Activated naive CD4-positive, alpha-beta T cell (primary cell): ENCODE measurements at regions not wholly inside any gene's neighbourhood (a gene's known extent, or its start where the extent isn't known, plus 50 kb on each side); places are given as distances from the start of the nearest gene placed in this dataset.
"Not testable (repeated sequence)": the region's sequence is repeated elsewhere in the genome, so short reads cannot be mapped to it uniquely, and the experiment has no call there.

Source experiments
- DNase-seq, 4 experiments: peaks; one replicate each; lab custom pipeline; 2025; lab: John Stamatoyannopoulos, UW

DNA sequence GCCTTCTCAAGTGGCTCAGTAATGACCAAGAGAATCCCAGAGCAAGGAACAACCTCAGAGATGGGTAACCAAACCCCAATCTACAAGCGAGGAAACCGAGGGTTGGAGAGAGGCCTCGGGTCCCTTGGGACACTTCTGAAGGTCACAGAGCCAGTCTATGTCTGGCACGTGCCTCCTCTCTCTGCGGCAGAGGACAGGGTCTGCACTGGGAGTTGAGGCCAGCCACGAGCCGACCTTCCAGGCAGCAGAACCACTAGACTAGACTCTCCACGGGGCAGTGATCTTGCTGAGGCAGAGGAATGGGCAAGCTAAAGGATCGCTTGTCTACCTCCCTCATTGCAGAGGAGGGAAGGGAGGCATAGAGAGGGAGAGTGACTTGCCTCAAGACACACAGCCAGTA lies 100.6 kb upstream of the SMAD3 start:
- no peak for DNase-seq

DNA sequence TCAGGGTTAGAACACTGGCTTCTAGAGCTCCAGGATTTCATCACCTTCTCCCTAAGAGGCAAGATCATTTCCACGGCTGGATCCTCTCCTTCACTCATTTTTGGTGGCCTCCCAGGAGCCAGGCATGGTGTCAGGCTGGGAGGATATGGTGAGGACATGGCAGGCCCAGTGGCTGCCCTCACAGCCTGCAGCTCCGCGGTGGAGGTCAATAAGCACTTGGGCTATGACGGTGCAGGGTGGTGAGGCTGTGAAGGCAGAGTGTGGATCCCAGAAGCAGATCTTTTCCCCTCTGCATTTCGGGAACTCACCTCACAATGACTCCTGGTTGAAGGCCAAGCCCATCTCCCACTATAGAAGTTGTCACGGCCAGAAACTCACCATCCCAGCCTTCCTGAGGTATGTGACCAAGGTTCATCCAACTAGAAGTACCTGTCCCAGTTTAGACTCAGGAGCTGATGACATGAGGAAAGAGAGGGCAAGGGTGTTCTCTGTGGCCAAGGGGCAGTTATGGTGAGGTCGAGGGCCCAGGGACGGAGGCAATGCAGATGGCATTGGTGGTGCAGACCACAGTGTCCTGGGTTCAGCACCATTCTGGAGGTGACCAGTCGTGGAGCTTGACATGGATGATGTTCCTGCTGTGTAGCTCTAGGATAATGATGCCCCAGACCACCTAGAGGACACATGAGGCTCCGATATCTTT lies 100.1 kb upstream of the SMAD3 start:
- no peak for DNase-seq

DNA sequence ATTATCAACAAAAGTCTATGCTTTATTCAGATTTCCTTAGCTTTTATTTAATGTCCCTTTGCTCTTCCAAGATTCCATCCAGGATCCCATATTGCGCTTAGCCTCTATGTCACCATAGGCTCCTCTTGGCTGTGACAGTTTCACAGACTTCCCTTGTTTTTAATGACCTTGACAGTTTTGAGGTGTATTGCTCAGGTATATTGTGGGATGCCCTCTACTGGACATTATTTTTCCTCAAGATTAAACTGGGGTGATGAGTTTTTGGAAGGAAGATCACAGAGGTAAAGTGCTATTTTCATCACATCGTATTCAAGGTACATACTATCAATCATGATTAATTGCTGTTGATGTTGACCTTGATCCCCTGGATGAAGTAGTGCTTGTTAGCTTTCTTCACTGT lies 99.1 kb upstream of the SMAD3 start:
- DNase-seq: no peak

DNA sequence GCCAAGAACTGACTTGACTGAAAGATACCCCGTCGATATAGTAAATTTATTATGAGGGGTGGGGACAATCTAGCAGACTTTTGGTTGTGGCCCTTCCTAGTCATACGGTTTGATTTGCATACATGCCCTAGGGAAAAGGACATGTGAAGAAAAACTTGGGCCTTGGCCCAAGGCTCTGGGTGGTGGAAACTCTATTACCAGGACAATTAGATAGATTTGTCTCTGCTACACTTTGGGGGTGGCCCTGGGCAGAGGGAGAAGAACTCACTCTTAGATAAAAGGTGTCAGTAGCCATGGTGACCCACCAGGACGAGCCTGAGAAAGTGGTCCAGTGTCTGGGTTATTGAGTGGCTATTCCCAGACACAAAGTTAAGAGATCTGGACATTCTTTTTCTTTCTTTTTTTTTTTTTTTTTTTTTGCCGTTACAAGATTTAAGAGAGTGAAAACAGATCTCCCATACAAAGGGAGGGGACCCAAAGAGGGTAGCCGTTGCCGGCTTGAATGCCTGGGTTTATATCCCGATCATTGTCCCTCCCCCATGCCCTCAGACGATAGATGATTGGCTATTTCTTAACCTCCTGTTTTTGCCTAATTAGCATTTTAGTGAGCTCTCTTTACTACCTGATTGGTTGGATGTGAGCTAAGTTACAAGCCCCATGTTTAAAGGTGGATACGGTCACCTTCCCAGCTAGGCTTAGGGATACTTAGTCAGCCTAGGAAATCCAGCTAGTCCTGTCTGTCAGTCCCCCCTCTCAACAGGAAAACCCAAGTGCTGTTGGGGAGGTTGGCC lies 96.4 kb upstream of the SMAD3 start:
- DNase-seq: no peak

DNA sequence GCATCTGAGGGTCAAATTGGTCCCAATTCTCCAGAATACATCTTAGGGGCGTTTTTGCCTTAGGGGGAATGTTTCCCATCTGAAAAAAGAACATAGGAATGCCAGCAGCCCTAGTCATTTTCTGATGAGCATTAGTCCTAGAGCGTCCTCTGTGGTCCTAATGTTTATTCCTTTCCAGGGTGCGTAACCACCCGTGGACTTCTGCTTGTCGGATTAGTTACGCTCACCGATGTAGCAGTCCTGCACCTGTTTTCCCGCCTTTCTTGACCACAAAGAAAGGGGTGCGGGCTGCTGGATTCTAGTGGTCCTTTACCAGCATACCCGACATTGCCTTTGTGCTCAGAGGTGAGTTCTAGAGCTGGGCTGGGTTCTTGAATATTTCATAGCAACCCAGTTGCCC lies 91.3 kb upstream of the SMAD3 start:
- not testable (repeated sequence) for DNase-seq

DNA sequence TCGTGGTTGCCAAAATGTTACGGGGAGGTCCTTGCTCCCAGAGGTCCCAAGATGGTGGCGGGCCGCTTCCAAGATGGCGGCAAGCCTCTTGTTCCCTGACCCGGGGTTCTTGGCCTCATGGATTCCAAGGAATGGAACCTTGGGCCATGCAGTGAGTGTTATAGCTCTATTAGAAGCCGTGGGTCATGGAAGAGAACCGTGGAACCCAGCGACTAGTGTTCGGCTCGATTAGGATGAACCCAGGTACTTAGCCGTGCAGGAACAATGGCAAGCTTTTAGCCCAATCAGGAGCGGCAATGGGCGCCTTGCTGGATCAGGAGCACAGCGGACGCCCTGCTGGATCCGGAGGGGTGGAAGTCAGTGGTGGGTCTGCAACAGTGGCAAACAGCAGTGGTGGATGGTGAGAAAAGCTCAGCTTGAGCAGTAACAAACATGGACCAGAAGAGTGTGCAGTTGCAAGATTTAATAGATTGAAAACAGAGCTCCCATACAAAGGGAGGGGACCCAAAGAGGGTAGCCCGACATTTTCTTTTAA lies 89.2 kb upstream of the SMAD3 start:
- not testable (repeated sequence) for DNase-seq

DNA sequence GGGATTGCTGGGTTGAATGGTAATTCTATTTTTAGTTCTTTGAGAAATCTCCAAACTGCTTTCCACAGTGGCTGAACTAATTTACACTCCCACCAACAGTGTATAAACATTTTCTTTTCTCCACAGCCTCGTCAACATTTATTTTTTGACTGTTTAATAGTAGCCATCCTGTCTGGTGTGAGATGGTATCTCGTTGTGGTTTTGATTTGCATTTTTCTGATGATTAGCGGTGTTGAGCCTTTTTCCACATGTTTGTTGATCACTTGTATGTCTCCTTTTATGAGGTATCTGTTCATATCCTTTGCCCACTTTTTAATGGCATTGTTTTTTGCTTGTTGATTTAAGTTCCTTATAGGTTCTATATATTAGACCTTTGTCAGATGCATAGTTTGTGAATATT lies 85.1 kb upstream of the SMAD3 start:
- not testable (repeated sequence) for DNase-seq

DNA sequence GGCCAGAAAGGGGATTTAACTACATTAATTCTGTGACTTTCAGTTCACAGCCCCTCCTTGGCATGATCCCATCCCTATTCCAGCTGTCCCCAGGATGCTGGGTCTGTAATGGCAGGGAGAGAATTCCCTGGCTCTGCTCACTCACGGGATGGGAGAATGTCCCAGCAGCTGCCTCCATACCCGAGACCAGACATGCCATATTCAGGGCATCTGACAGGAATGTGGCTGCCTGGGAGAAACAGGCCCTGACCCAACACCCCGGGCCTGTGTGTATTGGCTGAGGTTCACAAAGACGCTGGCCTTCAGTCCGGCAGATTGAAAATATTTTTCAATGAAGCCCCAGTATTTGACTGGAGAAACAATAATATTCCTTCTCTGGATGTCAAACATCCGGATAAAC lies 83.6 kb upstream of the SMAD3 start:
- no peak for DNase-seq

DNA sequence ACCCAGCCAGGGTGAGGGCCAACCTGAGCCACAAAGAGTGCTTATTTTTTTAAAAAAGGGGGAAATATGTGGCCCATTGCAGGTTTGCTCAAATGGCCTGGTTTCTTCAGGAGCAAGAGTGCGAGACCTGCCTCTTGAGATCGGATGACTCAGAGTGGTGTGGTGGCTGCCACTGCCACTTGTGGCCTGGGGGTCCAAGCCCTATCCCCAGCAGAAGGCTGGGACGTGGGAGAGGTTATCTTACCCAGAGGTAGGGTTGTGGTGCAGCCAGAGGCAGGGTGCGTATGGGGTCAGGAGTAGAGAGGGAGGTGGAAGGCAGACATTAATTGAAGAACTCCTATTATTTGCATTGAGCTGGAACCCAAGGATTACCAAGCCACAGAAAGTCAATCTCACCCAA lies 83.2 kb upstream of the SMAD3 start:
- DNase-seq: no peak

DNA sequence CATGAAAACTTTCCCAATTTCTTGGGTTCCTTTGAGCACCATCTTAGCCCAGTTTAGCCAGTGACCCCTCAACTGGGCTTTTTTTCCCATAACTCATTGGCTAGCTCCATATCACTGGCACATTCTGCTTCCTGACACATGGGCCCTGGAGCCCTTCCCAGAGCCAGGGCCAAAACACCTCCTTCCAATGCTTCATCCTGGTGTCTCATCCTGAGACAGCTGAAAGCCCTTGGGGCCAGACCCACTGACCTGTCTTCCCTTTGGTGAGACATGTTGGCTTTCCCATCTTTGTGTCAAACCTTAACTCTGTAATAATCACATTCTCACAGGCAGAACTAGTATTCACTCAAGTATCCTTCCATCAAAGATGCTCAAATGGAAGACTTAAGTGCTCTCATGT lies 82.6 kb upstream of the SMAD3 start:
- DNase-seq: no peak

DNA sequence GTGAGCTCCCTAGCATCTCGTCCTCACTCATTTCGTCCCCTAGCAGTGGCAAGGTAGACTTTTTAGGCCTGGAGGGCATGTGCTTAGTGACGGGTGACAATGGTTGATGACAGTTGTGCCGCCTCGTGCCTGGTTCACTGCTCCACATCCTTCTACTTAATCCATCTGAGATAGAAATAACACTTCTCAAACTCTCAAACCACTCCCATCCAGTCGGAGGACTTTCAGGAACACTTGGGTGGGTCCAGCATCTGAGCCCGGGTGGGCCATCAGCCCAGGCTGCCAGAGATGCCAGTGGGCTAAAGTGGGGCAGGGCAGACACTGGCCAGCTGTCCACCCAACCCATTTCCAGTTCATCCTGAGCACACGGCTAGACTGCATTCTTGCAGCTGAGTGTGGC lies 79.7 kb upstream of the SMAD3 start:
- no peak for DNase-seq

DNA sequence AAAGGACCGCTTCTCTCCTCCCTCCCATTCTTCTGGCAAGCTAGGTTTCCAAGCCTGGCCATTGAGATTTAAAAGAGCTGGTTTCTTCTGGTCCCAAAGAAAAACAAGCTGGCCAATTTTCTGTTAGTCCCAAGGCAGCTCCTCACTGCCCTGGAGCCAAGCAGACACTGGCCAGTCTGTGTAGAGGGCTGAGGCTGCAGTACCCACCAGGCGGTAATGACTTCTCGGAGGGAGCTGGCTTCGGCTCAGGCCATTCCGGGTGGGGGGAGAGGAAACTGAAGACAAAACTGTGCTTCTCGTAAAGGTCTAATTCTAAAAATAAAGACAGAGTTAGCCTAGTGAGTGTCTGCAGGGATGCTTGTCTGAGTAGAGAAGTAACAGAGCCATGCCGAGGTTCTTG lies 78.5 kb upstream of the SMAD3 start:
- no peak for DNase-seq

DNA sequence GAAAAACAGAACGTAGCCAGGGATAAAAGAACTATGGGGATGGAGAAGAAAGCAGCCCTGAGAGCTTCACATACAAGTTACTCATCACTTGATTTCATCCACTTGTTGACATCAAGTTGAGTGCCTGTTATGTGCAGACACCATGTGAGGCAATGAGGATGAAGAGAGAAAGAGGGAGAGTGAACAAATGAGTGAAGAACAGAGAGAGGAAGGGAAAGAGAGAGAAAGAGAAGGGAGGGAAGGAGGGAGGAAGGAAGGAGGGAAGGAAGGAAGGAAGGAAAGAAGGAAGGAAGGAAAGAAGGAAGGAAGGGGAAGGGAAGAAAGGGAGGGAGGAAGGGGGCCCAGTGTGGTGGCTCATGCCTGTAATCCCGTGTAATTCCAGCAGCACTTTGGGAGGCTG lies 72.3 kb upstream of the SMAD3 start:
- DNase-seq: no peak

DNA sequence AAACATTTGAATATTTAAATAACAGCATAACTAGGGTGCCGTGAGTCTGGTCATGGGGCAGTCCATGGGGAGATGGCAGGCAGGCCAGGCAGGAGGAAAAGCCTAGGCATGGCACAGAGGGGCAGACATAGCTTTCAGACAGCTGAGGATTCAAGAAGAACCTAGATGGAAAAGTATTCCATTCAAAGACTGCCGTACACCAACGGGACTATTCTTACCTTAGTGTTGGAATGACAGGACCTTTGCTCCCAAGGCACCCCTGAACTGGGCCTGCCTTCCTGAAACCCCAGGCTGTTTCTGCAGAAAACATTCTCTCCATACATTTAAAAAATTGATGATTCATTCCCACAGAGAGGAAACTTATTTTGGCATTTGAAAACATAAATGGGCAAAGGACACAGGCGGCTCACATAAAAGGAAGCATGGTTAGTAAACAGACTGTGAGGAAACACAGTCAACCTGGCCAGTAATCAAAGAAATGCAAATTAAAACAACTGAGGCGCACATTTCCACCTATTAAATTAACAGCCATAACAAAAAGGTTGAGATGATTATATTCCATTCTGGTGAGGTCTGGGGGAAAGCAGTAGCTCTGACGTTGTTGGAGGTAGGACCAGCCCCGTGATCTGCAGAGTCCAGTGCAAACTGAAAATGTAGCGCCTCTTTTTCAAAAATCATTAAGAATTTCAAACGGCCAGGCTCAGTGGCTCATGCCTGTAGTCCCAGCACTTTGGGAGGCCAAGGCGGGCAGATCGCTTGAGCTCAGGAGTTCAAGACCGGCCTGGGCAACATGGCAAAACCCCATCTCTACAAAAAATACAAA lies 71.3 kb upstream of the SMAD3 start:
- no peak for DNase-seq

DNA sequence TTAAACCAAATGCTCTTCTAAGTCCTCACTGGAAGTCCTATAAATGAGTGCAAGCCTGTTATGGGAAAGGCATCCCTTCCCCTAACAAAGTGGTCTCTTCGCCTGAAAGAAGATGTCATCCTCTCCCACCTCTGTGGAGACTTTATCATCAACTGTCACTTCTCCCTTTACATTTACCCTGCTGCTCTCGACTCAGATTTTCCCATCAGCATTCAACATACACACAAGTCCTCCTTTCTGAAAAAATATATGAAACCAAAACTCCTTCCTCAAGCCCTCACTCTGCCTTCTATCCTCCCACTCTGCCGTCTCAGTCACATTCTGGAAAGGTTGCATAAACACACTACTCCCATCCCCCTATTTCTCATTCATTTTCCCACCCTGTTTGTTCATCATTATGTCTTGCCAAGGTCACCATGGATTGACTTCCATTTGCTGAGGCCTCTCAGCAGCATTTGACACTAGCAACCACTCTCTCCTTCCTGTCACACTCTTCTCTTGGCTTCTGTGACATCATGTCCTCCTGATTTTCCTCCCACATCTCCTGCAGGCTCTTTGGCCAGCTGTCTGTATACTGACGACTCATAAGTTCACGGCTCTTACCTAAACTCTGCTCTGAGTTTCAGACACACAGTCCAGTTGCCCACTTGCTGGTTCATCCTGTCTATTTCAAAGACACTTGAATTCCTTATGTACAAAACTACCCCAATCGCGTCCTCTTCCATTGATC lies 70.3 kb upstream of the SMAD3 start:
- no peak for DNase-seq

DNA sequence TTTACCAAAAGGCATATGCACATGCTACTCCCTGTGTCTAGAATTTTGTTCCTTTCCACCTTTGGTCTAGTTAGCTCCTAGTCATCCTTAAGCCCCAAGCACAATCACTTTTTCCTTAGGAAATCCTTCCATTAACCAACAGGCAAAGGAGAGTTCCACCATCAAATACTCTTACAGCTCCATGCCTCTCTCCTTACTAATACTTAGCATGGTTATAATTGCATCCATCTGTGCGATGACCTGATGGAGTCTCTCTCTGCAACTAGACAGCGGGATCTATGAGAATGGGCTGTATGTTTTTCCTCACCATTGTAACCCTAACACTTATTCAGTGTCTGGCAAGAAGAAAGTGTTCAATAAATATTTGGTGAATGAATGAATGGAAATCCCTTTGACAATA lies 69.3 kb upstream of the SMAD3 start:
- no peak for DNase-seq

DNA sequence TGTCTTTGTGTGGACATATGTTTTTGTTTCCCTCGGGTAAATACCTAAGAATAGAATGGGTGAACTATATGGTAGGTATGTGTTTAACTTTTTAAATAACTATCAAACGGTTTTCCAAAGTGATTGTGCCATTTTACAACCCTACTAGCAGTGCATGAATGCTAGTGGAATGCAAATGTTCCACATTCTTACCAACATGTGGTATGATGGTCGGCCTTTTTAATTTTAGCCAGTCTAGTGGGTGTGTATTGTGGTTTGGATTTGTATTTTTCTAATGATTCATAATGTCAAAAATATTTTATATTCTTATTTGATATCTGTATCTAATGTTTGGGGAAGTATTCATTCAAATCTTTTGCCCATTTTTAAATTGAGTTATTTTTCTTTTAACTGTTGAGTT lies 68.2 kb upstream of the SMAD3 start:
- DNase-seq: no peak

DNA sequence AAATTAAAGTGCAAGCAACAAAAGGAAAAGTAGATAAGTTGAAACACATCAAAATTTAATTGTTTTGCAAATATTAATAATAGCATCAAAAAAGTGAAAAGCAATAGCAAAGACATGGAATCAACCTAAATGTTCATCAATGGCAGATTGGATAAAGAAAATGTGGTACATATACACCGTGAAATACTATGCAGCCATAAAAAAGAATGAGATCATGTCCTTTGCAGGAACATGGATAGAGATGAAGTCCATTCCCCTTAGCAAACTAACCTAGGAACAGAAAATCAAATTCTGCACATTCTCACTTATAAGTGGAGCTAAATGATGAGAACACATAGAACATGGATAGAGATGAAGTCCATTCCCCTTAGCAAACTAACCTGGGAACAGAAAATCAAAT lies 67.2 kb upstream of the SMAD3 start:
- not testable (repeated sequence) for DNase-seq

DNA sequence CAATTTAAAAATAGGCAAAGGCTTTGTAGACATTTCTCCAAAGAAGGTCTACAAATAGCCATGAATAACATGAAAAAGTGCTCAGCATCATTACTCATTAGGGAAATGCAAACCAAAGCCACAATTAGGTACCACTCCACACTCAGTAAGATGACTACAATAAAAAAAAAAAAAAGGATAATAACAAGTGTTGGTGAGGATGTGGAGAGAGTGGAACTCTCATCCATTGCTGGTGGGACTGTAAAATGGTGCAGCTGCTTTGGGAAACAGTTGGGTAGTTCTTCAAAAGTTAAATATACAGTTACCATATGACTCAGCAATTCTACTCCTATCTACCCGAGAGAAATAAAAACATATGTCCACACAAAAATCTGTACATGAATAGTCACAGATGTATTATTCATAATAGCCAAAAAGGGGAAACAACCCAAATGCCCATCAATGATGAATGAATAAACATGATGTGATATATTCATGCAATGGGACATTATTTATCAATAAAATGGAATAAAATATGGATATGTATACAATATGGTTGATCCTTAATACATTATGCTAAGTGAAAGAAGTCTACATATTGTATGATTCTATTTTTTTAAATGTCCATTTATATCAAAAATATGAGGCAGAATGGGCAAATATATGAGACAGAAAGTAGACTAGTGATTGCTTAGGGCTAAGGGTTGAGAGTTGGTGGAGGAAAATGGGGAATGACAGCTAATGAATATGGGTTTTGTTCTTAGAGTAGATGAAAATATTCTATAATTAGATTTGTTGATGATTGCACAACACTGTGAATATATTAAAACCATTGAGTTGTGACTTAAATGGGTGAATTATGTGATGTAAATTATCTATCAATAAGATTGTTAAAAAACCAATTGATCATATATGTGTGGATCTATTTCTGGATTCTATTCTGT lies 66.1 kb upstream of the SMAD3 start:
- DNase-seq: no peak

DNA sequence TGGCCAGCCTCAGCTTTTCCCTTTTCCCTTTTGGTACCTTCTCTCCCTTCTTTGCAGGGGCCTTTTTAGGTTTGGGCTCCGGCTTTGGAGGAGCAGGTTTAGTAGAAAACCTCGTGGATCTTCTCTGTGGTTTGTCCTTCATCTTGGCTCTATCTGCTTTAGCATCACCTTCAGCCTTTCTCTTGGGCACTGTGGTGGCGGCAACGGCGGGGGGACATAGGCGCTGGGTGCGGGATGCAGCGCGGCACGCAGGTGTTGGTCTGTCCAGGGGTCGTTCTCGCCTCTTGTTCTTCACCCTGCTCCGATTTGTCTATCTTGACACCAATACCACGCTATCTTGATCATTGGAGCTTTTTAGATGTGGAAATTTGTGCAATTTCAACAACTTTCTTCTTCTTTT lies 64.5 kb upstream of the SMAD3 start:
- DNase-seq: no peak

DNA sequence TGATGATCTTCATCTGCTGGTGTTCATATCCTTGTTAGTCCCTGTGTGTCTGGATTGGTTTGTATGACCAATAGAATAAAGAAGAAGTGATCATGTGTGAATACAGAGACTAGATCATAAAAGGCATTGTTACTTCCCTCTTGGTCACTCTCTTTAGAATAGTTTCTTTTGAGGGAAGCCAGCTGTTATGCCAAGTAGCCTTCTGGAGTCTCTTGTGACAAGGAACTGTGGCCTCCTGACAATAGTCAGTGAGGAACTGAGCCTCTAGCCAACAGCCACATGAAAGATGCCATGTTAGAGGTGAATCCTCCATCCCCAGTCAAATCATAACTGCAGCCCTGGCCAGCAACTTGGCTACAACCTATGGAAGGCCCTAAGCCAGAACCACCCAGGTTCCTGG lies 63.0 kb upstream of the SMAD3 start:
- no peak for DNase-seq
